Neural progenitor cell (in vitro differentiated cells): ENCODE measurements at regions not wholly inside any gene's neighbourhood (a gene's known extent, or its start where the extent isn't known, plus 50 kb on each side); places are given as distances from the start of the nearest gene placed in this dataset.

Experiments used
- DNase-seq: peaks from one replicate; pipeline ENCODE4 v3.0.0-alpha.2; 2016; ENCODE audit warnings: low spot score
- H2AFZ ChIP-seq: fragments of 200-600 bp; sonication (generic); replicated peaks from 2 replicates; pipeline ENCODE4 v1.6.1; 2016; ENCODE audit warnings: antibody characterized with exemption
- H3F3A ChIP-seq: fragments of 200-600 bp; sonication (generic); 2 replicates; pipeline ENCODE4 v1.6.1; 2016; ENCODE audit warnings: antibody characterized with exemption, low read depth
- H3K27ac ChIP-seq: fragments of 200-600 bp; sonication (generic); 2 replicates; pipeline ENCODE4 v1.5.1; 2016; ENCODE audit warnings: mild to moderate bottlenecking
- H3K27me3 ChIP-seq: fragments of 200-600 bp; sonication (generic); 2 replicates; pipeline ENCODE4 v1.6.1; 2016; ENCODE audit warnings: mild to moderate bottlenecking, moderate library complexity
- H3K36me3 ChIP-seq: fragments of 200-600 bp; sonication (generic); 2 replicates; pipeline ENCODE4 v1.5.1; 2016
- H3K4me1 ChIP-seq: fragments of 200-600 bp; sonication (generic); 2 replicates; pipeline ENCODE4 v1.6.1; 2016; ENCODE audit warnings: mixed run types
- H3K4me2 ChIP-seq: fragments of 200-600 bp; sonication (generic); 2 replicates; pipeline ENCODE4 v1.6.1; 2016
- H3K4me3 ChIP-seq: fragments of 200-600 bp; sonication (generic); 2 replicates; pipeline ENCODE4 v1.5.1; 2016
- H3K79me2 ChIP-seq: fragments of 200-600 bp; sonication (generic); 2 replicates; pipeline ENCODE4 v1.6.1; 2016; ENCODE audit warnings: low read depth
- H3K9ac ChIP-seq: fragments of 200-600 bp; sonication (generic); 2 replicates; pipeline ENCODE4 v1.6.1; 2016
- H3K9me3 ChIP-seq: fragments of 200-600 bp; sonication (generic); 2 replicates; pipeline ENCODE4 v1.5.1; 2016; ENCODE audit warnings: low read depth
- H4K20me1 ChIP-seq: fragments of 200-600 bp; sonication (generic); 2 replicates; pipeline ENCODE4 v1.6.1; 2016; ENCODE audit warnings: low read depth
- H3K27ac Mint-ChIP-seq: 3 replicates; pipeline ENCODE4 v1.8.0; 2021; ENCODE audit warnings: mixed read lengths
- H3K27me3 Mint-ChIP-seq: 2 replicates; pipeline ENCODE4 v1.8.0; 2022; ENCODE audit warnings: low read depth, mild to moderate bottlenecking, inconsistent platforms, moderate library complexity, mixed read lengths; ENCODE audit not compliant: insufficient read depth
- H3K36me3 Mint-ChIP-seq: 3 replicates; pipeline ENCODE4 v1.8.0; 2021; ENCODE audit warnings: mixed read lengths
- H3K4me1 Mint-ChIP-seq: 3 replicates; pipeline ENCODE4 v1.8.0; 2021; ENCODE audit warnings: mixed read lengths
- H3K4me3 Mint-ChIP-seq: 3 replicates; pipeline ENCODE4 v1.8.0; 2021; ENCODE audit warnings: mild to moderate bottlenecking, moderate library complexity, mixed read lengths
- H3K9me3 Mint-ChIP-seq: 3 replicates; pipeline ENCODE4 v1.8.0; 2020; ENCODE audit warnings: mixed read lengths
- EZH2 ChIP-seq: fragments of 200-600 bp; sonication (generic); IDR thresholded peaks from 2 replicates; pipeline ENCODE4 v1.6.1; 2017; ENCODE audit warnings: antibody characterized with exemption, mild to moderate bottlenecking, moderate library complexity
- EZH2phosphoT487 ChIP-seq: fragments of 200-600 bp; sonication (generic); IDR thresholded peaks from 2 replicates; pipeline ENCODE4 v1.6.1; 2017; ENCODE audit warnings: antibody characterized with exemption
- TF ChIP-seq, protein P1 (sequence below): fragments of 200-600 bp; sonication (generic); IDR thresholded peaks from 2 replicates; pipeline ENCODE4 v1.5.1; 2017; ENCODE audit warnings: antibody characterized with exemption, mild to moderate bottlenecking

DNA sequence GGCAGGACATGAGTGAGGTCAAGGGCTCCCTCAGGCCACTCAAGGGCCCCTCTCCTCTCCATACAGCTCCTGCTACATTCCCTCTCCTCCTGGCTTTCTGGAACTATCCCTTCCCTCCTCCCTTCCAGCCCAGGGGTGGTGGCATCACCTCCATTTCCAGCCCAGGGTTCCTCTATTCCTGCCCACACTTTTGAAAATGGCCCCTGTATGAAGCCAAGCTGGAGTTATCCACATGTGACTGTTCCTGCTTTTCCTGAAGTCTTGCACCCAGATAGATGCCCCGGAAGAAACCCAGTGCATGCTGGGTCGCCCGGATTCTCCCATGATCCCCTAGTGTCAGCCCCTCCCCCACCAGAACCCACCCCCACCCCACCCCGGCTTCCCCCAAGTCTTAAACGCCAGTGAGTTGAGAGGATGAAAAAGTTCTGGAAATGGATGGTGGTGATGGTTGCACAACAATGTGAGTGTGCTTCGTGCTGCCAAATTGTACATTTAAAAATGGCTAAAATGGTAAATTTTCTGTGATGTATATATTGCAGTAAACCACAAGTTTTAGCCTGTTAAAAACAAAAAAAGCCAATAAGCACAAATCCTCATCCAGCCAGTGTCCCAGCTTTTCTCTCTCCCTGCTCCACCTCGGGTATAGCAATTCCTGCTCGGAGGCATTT, 136.9 kb downstream of the SCARB1 start:
- no peaks in the 10 kb centered on the region for H3K27me3 ChIP-seq
- H3K36me3 Mint-ChIP-seq = no peaks in the 10 kb centered on the region
- H4K20me1 ChIP-seq = no peaks in the 10 kb centered on the region
- H3K27ac ChIP-seq = no peak overlapping the region
- no peaks in the 10 kb centered on the region for H3K9me3 ChIP-seq
- no peak overlapping the region for H3K4me3 Mint-ChIP-seq
- TF ChIP-seq EZH2phosphoT487 = no peak
- TF ChIP-seq EZH2 = no peak
- TF ChIP-seq, protein P1, sequence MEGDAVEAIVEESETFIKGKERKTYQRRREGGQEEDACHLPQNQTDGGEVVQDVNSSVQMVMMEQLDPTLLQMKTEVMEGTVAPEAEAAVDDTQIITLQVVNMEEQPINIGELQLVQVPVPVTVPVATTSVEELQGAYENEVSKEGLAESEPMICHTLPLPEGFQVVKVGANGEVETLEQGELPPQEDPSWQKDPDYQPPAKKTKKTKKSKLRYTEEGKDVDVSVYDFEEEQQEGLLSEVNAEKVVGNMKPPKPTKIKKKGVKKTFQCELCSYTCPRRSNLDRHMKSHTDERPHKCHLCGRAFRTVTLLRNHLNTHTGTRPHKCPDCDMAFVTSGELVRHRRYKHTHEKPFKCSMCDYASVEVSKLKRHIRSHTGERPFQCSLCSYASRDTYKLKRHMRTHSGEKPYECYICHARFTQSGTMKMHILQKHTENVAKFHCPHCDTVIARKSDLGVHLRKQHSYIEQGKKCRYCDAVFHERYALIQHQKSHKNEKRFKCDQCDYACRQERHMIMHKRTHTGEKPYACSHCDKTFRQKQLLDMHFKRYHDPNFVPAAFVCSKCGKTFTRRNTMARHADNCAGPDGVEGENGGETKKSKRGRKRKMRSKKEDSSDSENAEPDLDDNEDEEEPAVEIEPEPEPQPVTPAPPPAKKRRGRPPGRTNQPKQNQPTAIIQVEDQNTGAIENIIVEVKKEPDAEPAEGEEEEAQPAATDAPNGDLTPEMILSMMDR = no peak
- H3K9ac ChIP-seq = no peak overlapping the region
- H3K4me3 ChIP-seq = no peak overlapping the region
- no peaks in the 10 kb centered on the region for H3K4me1 ChIP-seq
- H3K9me3 Mint-ChIP-seq = peaks cover 3% of the 10 kb centered on the region
- H3K79me2 ChIP-seq = no peaks in the 10 kb centered on the region
- no peak overlapping the region for H3K4me2 ChIP-seq
- H3K27ac Mint-ChIP-seq = no peak overlapping the region
- H3F3A ChIP-seq = no peaks in the 10 kb centered on the region
- no peak for DNase-seq
- peaks cover 16% of the 10 kb centered on the region for H3K27me3 Mint-ChIP-seq
- peaks cover 23% of the 10 kb centered on the region for H3K4me1 Mint-ChIP-seq
- no peak overlapping the region for H2AFZ ChIP-seq
- H3K36me3 ChIP-seq = no peaks in the 10 kb centered on the region

DNA sequence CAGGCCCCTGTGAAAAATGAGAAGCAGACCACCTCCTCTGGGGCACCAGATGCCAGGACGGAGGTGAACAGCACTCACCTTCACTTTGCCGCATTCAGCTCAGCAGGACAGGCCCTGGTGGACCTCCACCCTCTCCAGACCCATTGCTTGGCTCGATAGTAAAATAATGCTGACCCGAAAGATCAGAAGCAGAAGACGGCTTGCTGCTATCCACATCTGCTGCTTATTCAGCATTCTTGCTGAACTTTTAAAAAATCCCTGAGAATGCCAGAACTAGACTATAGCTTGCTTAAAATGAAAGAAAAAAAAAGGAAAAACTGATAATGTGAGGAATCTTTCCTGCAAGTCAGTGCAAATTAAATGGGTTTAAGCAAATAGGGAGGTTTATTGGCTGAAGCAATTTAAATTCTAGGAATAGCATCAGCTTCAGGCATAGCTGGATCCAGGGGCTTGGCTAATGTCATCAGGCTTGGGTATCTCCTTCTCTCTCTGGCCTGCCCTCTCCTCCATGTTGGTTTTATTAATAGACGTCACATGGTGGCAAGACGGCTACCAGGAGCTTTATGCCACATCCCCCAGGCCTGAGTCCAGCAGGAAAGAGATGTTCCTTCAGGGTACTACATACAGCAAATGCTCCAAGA, 137.9 kb downstream of the SCARB1 start:
- no peaks in the 10 kb centered on the region for H4K20me1 ChIP-seq
- no peaks in the 10 kb centered on the region for H3K36me3 ChIP-seq
- H3F3A ChIP-seq = no peaks in the 10 kb centered on the region
- no peak for DNase-seq
- H3K4me3 ChIP-seq = no peak overlapping the region
- no peaks in the 10 kb centered on the region for H3K4me1 ChIP-seq
- H2AFZ ChIP-seq = no peak overlapping the region
- H3K27me3 ChIP-seq = no peaks in the 10 kb centered on the region
- no peak overlapping the region for H3K4me3 Mint-ChIP-seq
- H3K27ac ChIP-seq = no peak overlapping the region
- no peak overlapping the region for H3K27ac Mint-ChIP-seq
- no peaks in the 10 kb centered on the region for H3K9me3 ChIP-seq
- H3K27me3 Mint-ChIP-seq = peaks cover 12% of the 10 kb centered on the region
- no peak for TF ChIP-seq EZH2
- TF ChIP-seq, protein P1 = no peak
- TF ChIP-seq EZH2phosphoT487 = no peak
- H3K79me2 ChIP-seq = no peaks in the 10 kb centered on the region
- peaks cover 28% of the 10 kb centered on the region for H3K4me1 Mint-ChIP-seq
- no peak overlapping the region for H3K9ac ChIP-seq
- H3K9me3 Mint-ChIP-seq = peaks cover 5% of the 10 kb centered on the region
- H3K36me3 Mint-ChIP-seq = no peaks in the 10 kb centered on the region
- no peak overlapping the region for H3K4me2 ChIP-seq

DNA sequence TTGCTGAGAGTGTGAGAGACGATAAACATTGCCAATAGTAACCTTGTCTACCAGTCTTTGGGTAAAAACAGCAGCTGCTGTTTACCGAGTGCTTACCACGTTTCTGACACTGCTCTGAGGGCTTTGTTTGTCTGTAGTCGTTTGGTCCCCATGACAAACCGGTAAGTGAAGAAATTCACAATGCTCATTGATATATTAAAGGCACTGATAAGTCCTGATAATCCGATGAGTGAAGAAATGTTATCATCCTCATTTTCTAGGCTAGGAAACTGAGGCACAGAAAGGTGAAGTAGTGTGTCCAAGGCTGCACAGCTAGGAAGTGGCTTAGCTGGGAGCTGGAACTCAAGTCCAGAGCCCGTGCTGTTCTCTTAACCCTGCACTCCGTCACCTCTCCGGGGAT, 138.6 kb downstream of the SCARB1 start:
- no peak overlapping the region for H2AFZ ChIP-seq
- H3K9me3 ChIP-seq = no peaks in the 10 kb centered on the region
- H3K27ac ChIP-seq = no peak overlapping the region
- peaks cover 4% of the 10 kb centered on the region for H3K4me1 ChIP-seq
- H3K4me3 ChIP-seq = no peak overlapping the region
- peaks cover 14% of the 10 kb centered on the region for H3K27me3 Mint-ChIP-seq
- H3K4me3 Mint-ChIP-seq = no peak overlapping the region
- H3K36me3 Mint-ChIP-seq = no peaks in the 10 kb centered on the region
- H3K4me2 ChIP-seq = no peak overlapping the region
- H3K36me3 ChIP-seq = no peaks in the 10 kb centered on the region
- TF ChIP-seq, protein P1 = no peak
- TF ChIP-seq EZH2 = no peak
- TF ChIP-seq EZH2phosphoT487 = no peak
- no peak for DNase-seq
- H3K79me2 ChIP-seq = no peaks in the 10 kb centered on the region
- peaks cover 5% of the 10 kb centered on the region for H3K9me3 Mint-ChIP-seq
- no peaks in the 10 kb centered on the region for H3F3A ChIP-seq
- peaks cover 28% of the 10 kb centered on the region for H3K4me1 Mint-ChIP-seq
- H3K27me3 ChIP-seq = no peaks in the 10 kb centered on the region
- no peaks in the 10 kb centered on the region for H4K20me1 ChIP-seq
- H3K9ac ChIP-seq = no peak overlapping the region
- no peak overlapping the region for H3K27ac Mint-ChIP-seq
